H1 (cell line): ENCODE measurements at regions not wholly inside any gene's neighbourhood (a gene's known extent, or its start where the extent isn't known, plus 50 kb on each side); places are given as distances from the start of the nearest gene placed in this dataset.

ENCODE experiments used
- CBX5 ChIP-seq: fragments of 300-800, 300-1000 bp; sonication (generic); IDR thresholded peaks from 2 replicates; pipeline ENCODE4 v1.7.1; 2016; ENCODE audit warnings: antibody characterized with exemption, low read length, low read depth
- HDAC6 ChIP-seq: IDR thresholded peaks from one replicate; pipeline ENCODE4 v1.7.1; 2012; ENCODE audit warnings: low read depth, mild to moderate bottlenecking, inconsistent platforms, low read length, moderate library complexity
- SAP30 ChIP-seq: fragments of 300-600 bp; sonication (generic); IDR thresholded peaks from 2 replicates; pipeline ENCODE4 v1.7.1; 2012; ENCODE audit warnings: low read length, moderate library complexity, mild to moderate bottlenecking, inconsistent platforms; ENCODE audit not compliant: insufficient read depth, insufficient replicate concordance
- TF ChIP-seq, protein P1 (sequence below): fragments of 300-600 bp; sonication (generic); IDR thresholded peaks from 2 replicates; pipeline ENCODE4 v1.7.1; 2012; ENCODE audit warnings: low read length, moderate library complexity, mild to moderate bottlenecking, inconsistent platforms; ENCODE audit not compliant: insufficient replicate concordance
- TF ChIP-seq, protein P2 (sequence below): IDR thresholded peaks from 2 replicates; pipeline ENCODE4 v1.6.1; 2012; ENCODE audit warnings: low read length, inconsistent platforms

DNA sequence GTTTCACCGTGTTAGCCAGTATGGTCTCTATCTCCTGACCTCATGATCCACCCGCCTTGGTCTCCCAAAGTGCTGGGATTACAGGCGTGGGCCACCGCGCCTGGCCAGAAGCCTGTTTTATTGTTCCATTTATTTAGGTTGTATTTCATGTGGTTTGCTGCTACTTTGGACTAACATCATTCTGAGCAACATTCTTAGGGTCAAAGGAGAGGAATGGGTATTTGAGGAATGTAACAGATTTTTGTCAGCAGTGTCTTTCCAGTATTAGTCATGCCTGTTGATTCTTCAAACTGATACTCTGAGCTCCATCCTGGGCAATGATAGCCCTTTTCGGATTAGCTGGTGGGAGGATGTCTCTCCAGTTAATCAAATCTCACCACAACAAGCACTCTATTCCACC lies 213.0 kb upstream of the CITED2 start (continued):
- TF ChIP-seq, protein P1, sequence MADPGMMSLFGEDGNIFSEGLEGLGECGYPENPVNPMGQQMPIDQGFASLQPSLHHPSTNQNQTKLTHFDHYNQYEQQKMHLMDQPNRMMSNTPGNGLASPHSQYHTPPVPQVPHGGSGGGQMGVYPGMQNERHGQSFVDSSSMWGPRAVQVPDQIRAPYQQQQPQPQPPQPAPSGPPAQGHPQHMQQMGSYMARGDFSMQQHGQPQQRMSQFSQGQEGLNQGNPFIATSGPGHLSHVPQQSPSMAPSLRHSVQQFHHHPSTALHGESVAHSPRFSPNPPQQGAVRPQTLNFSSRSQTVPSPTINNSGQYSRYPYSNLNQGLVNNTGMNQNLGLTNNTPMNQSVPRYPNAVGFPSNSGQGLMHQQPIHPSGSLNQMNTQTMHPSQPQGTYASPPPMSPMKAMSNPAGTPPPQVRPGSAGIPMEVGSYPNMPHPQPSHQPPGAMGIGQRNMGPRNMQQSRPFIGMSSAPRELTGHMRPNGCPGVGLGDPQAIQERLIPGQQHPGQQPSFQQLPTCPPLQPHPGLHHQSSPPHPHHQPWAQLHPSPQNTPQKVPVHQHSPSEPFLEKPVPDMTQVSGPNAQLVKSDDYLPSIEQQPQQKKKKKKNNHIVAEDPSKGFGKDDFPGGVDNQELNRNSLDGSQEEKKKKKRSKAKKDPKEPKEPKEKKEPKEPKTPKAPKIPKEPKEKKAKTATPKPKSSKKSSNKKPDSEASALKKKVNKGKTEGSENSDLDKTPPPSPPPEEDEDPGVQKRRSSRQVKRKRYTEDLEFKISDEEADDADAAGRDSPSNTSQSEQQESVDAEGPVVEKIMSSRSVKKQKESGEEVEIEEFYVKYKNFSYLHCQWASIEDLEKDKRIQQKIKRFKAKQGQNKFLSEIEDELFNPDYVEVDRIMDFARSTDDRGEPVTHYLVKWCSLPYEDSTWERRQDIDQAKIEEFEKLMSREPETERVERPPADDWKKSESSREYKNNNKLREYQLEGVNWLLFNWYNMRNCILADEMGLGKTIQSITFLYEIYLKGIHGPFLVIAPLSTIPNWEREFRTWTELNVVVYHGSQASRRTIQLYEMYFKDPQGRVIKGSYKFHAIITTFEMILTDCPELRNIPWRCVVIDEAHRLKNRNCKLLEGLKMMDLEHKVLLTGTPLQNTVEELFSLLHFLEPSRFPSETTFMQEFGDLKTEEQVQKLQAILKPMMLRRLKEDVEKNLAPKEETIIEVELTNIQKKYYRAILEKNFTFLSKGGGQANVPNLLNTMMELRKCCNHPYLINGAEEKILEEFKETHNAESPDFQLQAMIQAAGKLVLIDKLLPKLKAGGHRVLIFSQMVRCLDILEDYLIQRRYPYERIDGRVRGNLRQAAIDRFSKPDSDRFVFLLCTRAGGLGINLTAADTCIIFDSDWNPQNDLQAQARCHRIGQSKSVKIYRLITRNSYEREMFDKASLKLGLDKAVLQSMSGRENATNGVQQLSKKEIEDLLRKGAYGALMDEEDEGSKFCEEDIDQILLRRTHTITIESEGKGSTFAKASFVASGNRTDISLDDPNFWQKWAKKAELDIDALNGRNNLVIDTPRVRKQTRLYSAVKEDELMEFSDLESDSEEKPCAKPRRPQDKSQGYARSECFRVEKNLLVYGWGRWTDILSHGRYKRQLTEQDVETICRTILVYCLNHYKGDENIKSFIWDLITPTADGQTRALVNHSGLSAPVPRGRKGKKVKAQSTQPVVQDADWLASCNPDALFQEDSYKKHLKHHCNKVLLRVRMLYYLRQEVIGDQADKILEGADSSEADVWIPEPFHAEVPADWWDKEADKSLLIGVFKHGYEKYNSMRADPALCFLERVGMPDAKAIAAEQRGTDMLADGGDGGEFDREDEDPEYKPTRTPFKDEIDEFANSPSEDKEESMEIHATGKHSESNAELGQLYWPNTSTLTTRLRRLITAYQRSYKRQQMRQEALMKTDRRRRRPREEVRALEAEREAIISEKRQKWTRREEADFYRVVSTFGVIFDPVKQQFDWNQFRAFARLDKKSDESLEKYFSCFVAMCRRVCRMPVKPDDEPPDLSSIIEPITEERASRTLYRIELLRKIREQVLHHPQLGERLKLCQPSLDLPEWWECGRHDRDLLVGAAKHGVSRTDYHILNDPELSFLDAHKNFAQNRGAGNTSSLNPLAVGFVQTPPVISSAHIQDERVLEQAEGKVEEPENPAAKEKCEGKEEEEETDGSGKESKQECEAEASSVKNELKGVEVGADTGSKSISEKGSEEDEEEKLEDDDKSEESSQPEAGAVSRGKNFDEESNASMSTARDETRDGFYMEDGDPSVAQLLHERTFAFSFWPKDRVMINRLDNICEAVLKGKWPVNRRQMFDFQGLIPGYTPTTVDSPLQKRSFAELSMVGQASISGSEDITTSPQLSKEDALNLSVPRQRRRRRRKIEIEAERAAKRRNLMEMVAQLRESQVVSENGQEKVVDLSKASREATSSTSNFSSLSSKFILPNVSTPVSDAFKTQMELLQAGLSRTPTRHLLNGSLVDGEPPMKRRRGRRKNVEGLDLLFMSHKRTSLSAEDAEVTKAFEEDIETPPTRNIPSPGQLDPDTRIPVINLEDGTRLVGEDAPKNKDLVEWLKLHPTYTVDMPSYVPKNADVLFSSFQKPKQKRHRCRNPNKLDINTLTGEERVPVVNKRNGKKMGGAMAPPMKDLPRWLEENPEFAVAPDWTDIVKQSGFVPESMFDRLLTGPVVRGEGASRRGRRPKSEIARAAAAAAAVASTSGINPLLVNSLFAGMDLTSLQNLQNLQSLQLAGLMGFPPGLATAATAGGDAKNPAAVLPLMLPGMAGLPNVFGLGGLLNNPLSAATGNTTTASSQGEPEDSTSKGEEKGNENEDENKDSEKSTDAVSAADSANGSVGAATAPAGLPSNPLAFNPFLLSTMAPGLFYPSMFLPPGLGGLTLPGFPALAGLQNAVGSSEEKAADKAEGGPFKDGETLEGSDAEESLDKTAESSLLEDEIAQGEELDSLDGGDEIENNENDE, result no peak
- no peak for TF ChIP-seq SAP30
- TF ChIP-seq, protein P2, sequence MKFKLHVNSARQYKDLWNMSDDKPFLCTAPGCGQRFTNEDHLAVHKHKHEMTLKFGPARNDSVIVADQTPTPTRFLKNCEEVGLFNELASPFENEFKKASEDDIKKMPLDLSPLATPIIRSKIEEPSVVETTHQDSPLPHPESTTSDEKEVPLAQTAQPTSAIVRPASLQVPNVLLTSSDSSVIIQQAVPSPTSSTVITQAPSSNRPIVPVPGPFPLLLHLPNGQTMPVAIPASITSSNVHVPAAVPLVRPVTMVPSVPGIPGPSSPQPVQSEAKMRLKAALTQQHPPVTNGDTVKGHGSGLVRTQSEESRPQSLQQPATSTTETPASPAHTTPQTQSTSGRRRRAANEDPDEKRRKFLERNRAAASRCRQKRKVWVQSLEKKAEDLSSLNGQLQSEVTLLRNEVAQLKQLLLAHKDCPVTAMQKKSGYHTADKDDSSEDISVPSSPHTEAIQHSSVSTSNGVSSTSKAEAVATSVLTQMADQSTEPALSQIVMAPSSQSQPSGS, result no peak
- TF ChIP-seq CBX5, result no peak
- TF ChIP-seq HDAC6, result no peak
